Activated CD8-positive, alpha-beta T cell treated with anti-CD3 and anti-CD28 coated beads for 36 hours (primary cell): ENCODE measurements at regions not wholly inside any gene's neighbourhood (a gene's known extent, or its start where the extent isn't known, plus 50 kb on each side); places are given as distances from the start of the nearest gene placed in this dataset.

Source experiments
- ATAC-seq: fragments of 200-7000 bp; cut with Tn5 transposase; one replicate; pipeline ENCODE4 v1.10.0; 2021; ENCODE audit warnings: mild to moderate bottlenecking, moderate library complexity
- CTCF ChIA-PET: fragments of 350-600 bp; sonication (Branson Sonifier 250); formaldehyde crosslinking; loops from one replicate; lab custom pipeline; 2021; ENCODE audit warnings: antibody characterized with exemption; lab: Charles Lee
- POLR2A ChIA-PET: fragments of 350-600 bp; sonication (Branson Sonifier 250); formaldehyde crosslinking; loops from one replicate; lab custom pipeline; 2021; ENCODE audit warnings: antibody characterized with exemption; lab: Charles Lee
- DNase-seq: peaks from one replicate; pipeline ENCODE4 v3.0.0-alpha.2; 2020
- H3K27ac Mint-ChIP-seq: one replicate; pipeline ENCODE4 v1.8.0; 2021; ENCODE audit warnings: mild to moderate bottlenecking, mixed read lengths
- H3K27me3 Mint-ChIP-seq: one replicate; pipeline ENCODE4 v1.8.0; 2021; ENCODE audit warnings: mixed read lengths
- H3K36me3 Mint-ChIP-seq: one replicate; pipeline ENCODE4 v1.8.0; 2021; ENCODE audit warnings: low read depth, mixed read lengths
- H3K4me1 Mint-ChIP-seq: one replicate; pipeline ENCODE4 v1.8.0; 2021; ENCODE audit warnings: low read depth, mixed read lengths
- H3K4me3 Mint-ChIP-seq: one replicate; pipeline ENCODE4 v1.8.0; 2021; ENCODE audit warnings: mild to moderate bottlenecking, moderate library complexity, mixed read lengths
- H3K9me3 Mint-ChIP-seq: one replicate; pipeline ENCODE4 v1.8.0; 2021; ENCODE audit warnings: mixed read lengths
- intact Hi-C: fragments of 100-400 bp; cut with micrococcal nuclease; formaldehyde crosslinking; loops from one replicate; pipeline ENCODE4 v1.10.0; 2022
- TF ChIP-seq, protein P1 (sequence below): fragments of 200-600 bp; IDR thresholded peaks from one replicate; pipeline ENCODE4 v1.8.0; 2022; ENCODE audit warnings: antibody characterized with exemption, mild to moderate bottlenecking

DNA sequence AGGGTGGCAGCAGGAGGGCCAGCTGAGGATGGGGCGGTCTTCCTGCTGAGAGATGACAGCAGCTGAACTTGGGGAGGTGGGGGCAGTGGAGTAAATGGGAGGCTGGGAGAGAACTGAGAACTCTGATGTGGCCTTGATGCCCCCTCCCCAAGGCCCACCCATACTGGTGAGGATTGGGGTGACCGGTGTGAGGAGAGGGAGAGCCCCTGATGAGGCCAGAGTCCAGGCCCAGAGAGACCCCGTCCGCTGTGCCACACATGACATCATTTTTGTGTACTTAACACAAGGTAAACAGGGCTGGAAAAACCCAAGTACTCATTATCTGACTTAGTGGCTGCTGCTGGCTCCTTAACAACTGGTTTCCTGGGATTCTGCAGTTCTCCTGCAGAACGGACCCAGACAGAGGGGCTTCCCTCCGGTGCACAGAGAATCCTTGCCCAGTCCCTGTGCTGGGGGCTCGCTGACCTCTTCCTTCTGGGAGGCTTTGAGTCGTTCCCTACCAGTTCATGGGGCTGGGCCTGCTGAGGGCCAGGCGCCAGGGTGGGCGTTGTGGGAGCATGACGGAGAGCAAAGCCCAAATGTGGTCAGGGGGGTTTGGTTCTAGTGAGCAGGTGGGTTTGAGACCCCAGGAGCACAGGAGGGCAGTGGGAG, 207.6 kb downstream of the RAB11FIP4 start:
- POLR2A ChIA-PET: no interaction called here
- TF ChIP-seq, protein P1, sequence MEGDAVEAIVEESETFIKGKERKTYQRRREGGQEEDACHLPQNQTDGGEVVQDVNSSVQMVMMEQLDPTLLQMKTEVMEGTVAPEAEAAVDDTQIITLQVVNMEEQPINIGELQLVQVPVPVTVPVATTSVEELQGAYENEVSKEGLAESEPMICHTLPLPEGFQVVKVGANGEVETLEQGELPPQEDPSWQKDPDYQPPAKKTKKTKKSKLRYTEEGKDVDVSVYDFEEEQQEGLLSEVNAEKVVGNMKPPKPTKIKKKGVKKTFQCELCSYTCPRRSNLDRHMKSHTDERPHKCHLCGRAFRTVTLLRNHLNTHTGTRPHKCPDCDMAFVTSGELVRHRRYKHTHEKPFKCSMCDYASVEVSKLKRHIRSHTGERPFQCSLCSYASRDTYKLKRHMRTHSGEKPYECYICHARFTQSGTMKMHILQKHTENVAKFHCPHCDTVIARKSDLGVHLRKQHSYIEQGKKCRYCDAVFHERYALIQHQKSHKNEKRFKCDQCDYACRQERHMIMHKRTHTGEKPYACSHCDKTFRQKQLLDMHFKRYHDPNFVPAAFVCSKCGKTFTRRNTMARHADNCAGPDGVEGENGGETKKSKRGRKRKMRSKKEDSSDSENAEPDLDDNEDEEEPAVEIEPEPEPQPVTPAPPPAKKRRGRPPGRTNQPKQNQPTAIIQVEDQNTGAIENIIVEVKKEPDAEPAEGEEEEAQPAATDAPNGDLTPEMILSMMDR: no peak
- H3K4me3 Mint-ChIP-seq: no peak overlapping the region
- H3K36me3 Mint-ChIP-seq: no peaks in the 10 kb centered on the region
- no peak for ATAC-seq
- CTCF ChIA-PET: no interaction called here
- no peaks in the 10 kb centered on the region for H3K4me1 Mint-ChIP-seq
- no peaks in the 10 kb centered on the region for H3K9me3 Mint-ChIP-seq
- no peak for DNase-seq
- intact Hi-C loops: no loop called here
- no peaks in the 10 kb centered on the region for H3K27me3 Mint-ChIP-seq
- H3K27ac Mint-ChIP-seq: no peak overlapping the region

DNA sequence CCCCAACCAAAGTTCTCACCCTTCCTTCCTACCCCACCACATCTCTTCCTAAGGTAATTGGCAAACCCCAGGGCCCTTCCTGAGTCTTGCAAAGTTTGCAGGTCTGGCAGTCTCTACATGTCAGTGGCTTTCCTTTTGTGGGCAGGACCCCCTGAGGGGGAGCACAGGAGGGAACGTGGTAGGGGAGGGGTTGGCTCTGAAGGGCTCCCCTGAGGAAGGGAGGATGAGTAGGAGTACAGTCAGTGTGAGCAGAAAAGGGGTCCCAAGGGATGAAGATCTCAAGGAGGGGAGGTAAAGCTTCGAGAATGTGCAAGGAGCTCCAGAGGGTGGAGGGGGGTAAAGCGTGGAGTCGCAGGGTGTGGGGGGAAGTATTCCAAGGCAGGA, 206.9 kb downstream of the RAB11FIP4 start:
- Mint-ChIP-seq H3K4me3 (no peak overlapping the region), H3K4me1 (no peaks in the 10 kb centered on the region), H3K36me3 (no peaks in the 10 kb centered on the region), H3K27me3 (no peaks in the 10 kb centered on the region), H3K9me3 (no peaks in the 10 kb centered on the region), H3K27ac (no peak overlapping the region)
- TF ChIP-seq, protein P1: no peak
- DNase-seq: no peak
- intact Hi-C loops: no loop called here
- ChIA-PET POLR2A (no interaction called here), CTCF (no interaction called here)
- no peak for ATAC-seq

DNA sequence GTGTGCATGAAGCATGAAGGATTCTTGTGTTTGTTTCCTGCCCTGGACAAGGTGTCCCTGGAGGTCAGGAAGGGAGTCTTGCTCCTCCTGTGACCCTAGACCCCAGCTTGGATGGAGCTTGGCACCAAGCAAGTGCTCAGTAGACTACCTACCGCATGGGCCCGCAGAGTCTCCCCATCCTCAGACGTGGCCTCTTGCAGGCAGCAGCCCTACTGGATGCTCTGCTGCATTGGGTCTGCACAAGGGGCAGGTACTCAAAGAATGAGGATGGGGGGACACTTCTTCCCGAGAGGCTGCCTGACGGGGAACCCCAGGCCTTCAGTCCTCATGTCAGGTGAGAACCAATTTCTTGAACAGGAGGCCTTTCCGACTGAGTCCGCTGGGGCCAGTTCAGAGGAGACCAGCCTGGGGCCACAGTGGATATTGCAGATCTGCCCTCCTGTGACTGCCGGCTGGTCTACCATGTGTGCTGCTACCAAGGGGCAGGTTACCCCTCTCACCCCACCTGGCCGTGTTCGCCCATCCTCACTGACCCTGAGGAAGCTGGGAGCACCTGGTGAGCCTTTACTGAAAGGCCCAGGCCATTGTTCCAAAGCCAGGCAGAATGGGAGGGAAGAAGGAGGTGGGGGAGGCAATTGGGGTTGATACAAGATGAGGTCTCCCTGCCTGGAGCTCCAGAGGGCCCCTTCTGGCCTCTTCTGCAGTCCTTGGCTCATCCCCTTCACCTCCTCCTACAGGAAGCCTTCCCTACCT, 206.3 kb downstream of the RAB11FIP4 start:
- CTCF ChIA-PET: interaction anchor here (0.6 to 0.7 kb wide), 2 partner anchors 245 to 411 kb away, joined by 3 read pairs; no protein-coding TSS in a partner anchor

DNA sequence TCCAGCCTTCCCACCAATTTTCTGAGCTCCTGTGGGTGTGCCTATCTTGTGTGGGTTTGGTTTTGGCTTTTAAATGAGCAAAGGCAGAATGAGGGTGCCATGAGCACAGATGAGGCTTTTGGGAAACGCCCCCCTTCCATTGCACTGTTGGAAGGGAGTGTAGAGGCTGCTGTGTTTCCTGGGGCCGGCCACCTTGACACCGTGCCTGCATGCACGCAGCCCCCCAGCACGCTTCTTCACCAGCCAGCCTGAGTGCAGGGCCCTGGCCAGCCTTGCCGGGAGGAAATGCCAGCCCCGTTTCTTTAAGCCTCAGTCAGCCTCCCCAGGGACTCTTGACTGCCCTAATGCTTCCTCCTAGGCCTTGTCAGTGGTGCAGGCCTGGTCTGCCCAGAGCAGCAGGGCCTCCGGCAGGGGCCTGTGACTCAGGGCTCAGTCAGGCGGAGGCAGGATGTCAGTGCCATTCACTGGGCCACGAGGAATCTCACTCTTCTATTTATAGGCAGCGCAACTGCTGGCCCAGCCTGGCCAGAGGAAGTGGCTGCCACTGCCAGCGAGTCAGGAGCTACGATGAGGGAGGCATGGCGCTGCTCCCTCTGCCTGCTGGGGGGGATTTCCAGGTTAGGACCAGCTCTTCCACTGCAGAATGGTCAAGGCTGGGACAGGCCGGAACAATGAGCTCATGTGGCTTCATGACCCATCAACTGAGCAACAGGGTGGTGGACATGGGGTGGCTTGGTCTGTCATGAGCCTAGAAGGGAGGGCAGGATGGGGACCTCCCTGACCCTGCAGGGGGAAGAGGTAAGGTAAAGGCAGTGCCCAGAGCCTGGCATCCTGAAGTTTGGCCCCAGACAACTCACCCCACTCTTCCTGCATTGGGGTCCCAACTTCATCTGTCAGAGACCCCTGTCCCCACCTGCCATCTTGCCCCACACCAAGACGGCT, 205.2 kb downstream of the RAB11FIP4 start:
- intact Hi-C loops: no loop called here

More for the DNA sequence above, 206.3 kb downstream of the RAB11FIP4 start:
- Mint-ChIP-seq H3K27ac (no peak overlapping the region), H3K9me3 (no peaks in the 10 kb centered on the region), H3K36me3 (no peaks in the 10 kb centered on the region), H3K4me3 (no peak overlapping the region), H3K4me1 (no peaks in the 10 kb centered on the region), H3K27me3 (no peaks in the 10 kb centered on the region)
- no peak for ATAC-seq
- TF ChIP-seq, protein P1: no peak
- intact Hi-C loops: no loop called here
- DNase-seq: no peak
- POLR2A ChIA-PET: no interaction called here

More for the DNA sequence above, 205.2 kb downstream of the RAB11FIP4 start:
- H3K4me3 Mint-ChIP-seq: no peak overlapping the region
- no peaks in the 10 kb centered on the region for H3K4me1 Mint-ChIP-seq
- no peaks in the 10 kb centered on the region for H3K27me3 Mint-ChIP-seq
- DNase-seq (peak; percentile 42), ATAC-seq (peak; percentile 92)
- no peaks in the 10 kb centered on the region for H3K9me3 Mint-ChIP-seq
- H3K36me3 Mint-ChIP-seq: no peaks in the 10 kb centered on the region
- H3K27ac Mint-ChIP-seq: no peak overlapping the region
- TF ChIP-seq, protein P1: no peak
- ChIA-PET CTCF (interaction anchor here (0.6 kb wide), 1 partner anchor 412 kb away, joined by 3 read pairs; no protein-coding TSS in a partner anchor), POLR2A (no interaction called here)
